Testis (tissue), 2 donors: ENCODE measurements at regions not wholly inside any gene's neighbourhood (a gene's known extent, or its start where the extent isn't known, plus 50 kb on each side); places are given as distances from the start of the nearest gene placed in this dataset.

Experiments used
- POLR2A ChIP-seq: fragments of 450-650 bp; IDR thresholded peaks from one replicate; pipeline ENCODE4 v1.6.1; 2017; ENCODE audit warnings: antibody characterized with exemption, mild to moderate bottlenecking, moderate library complexity
- TF ChIP-seq, protein P1 (sequence below), 3 experiments: fragments of 450-650 bp in 2 of 3; fragments of 200-600 bp in 1 of 3; sonication (generic) in 1 of 3; IDR thresholded peaks; one replicate each; pipeline ENCODE4 v1.5.1; 2016 to 2019; ENCODE audit warnings: antibody characterized with exemption in 3 of 3, mild to moderate bottlenecking in 2 of 3, moderate library complexity in 1 of 3

DNA sequence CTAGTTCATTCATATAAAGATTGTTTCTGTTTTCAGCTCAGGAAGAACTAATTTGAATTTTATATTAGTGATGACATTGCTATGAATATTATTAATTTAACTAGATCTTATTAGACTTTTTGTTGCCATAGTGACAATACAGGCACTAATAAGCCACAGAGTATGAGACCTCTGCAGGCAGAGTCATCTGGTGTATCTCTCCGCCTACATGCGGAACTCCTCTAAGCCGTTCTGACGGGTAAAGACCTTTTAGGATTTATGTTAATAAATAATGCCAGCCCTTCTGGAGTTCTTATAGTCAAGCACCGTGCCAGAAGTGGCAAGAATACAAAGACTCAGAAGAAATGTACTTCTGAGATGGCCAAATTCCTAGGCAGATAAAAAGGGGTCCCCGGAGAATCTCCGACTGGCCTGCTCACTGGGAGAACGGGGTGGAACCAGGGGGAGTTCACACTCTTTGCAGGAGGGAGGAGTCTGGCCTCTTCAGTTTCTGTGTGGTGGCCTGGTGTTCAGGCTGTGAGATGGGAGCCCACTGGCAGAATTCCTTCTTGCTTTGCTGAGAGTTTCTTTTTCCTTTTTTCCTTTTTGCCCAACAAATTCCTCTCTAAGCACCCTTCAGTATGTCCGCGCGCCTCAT is 85.1 kb upstream of the IL12B start:
- TF ChIP-seq, protein P1, sequence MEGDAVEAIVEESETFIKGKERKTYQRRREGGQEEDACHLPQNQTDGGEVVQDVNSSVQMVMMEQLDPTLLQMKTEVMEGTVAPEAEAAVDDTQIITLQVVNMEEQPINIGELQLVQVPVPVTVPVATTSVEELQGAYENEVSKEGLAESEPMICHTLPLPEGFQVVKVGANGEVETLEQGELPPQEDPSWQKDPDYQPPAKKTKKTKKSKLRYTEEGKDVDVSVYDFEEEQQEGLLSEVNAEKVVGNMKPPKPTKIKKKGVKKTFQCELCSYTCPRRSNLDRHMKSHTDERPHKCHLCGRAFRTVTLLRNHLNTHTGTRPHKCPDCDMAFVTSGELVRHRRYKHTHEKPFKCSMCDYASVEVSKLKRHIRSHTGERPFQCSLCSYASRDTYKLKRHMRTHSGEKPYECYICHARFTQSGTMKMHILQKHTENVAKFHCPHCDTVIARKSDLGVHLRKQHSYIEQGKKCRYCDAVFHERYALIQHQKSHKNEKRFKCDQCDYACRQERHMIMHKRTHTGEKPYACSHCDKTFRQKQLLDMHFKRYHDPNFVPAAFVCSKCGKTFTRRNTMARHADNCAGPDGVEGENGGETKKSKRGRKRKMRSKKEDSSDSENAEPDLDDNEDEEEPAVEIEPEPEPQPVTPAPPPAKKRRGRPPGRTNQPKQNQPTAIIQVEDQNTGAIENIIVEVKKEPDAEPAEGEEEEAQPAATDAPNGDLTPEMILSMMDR (IDR thresholded peaks at IDR 0.05): no peak
- TF ChIP-seq POLR2A: no peak
